Suprapubic skin (tissue), 4 donors: ENCODE measurements at regions not wholly inside any gene's neighbourhood (a gene's known extent, or its start where the extent isn't known, plus 50 kb on each side); places are given as distances from the start of the nearest gene placed in this dataset.

Experiments used
- EP300 ChIP-seq: sonication (generic); formaldehyde crosslinking; IDR thresholded peaks from one replicate; pipeline ENCODE4 v1.6.1; 2017; ENCODE audit warnings: antibody characterized with exemption
- POLR2AphosphoS5 ChIP-seq, 3 donors: sonication (generic); formaldehyde crosslinking; IDR thresholded peaks; one replicate each; pipeline ENCODE4 v1.6.1; 2017; ENCODE audit warnings: antibody characterized with exemption in 3 of 3
- TF ChIP-seq, protein P1 (sequence below), 2 donors: fragments of 200-600 bp in 1 of 2; fragments of 450-650 bp in 1 of 2; sonication (generic) in 1 of 2; IDR thresholded peaks; one replicate each; pipeline ENCODE4 v1.5.1; 2016 to 2019; ENCODE audit warnings: antibody characterized with exemption in 2 of 2, mild to moderate bottlenecking in 1 of 2, moderate library complexity in 1 of 2

GRCh38 chr18:78106946-78107345, 857.3 kb downstream of the GALR1 start:
- no peak for TF ChIP-seq EP300
- no peak for TF ChIP-seq POLR2AphosphoS5 (IDR thresholded peaks at IDR 0.05)
- TF ChIP-seq, protein P1, sequence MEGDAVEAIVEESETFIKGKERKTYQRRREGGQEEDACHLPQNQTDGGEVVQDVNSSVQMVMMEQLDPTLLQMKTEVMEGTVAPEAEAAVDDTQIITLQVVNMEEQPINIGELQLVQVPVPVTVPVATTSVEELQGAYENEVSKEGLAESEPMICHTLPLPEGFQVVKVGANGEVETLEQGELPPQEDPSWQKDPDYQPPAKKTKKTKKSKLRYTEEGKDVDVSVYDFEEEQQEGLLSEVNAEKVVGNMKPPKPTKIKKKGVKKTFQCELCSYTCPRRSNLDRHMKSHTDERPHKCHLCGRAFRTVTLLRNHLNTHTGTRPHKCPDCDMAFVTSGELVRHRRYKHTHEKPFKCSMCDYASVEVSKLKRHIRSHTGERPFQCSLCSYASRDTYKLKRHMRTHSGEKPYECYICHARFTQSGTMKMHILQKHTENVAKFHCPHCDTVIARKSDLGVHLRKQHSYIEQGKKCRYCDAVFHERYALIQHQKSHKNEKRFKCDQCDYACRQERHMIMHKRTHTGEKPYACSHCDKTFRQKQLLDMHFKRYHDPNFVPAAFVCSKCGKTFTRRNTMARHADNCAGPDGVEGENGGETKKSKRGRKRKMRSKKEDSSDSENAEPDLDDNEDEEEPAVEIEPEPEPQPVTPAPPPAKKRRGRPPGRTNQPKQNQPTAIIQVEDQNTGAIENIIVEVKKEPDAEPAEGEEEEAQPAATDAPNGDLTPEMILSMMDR (IDR thresholded peaks at IDR 0.05), result no peak
